Kidney (tissue), 13 donors: ENCODE measurements at regions not wholly inside any gene's neighbourhood (a gene's known extent, or its start where the extent isn't known, plus 50 kb on each side); places are given as distances from the start of the nearest gene placed in this dataset.
A peak's percentile ranks its signal among the peaks of the same experiment; 100 is the strongest.

Experiments
- DNase-seq, 5 donors: peaks; one replicate each; pipeline ENCODE4 v3.0.0-alpha.2; 2013 to 2020
- FAIRE-seq: peaks from 2 replicates; lab custom pipeline; 2012; peaks lifted over from hg19 to GRCh38; lab: Jason Lieb, UNC
- H3K27ac ChIP-seq, 2 donors: one replicate each; pipeline ENCODE4 v1.7.0; 2013; ENCODE audit warnings: low read depth in 2 of 2, low read length in 2 of 2, inconsistent platforms in 1 of 2
- H3K27me3 ChIP-seq: one replicate; pipeline ENCODE4 v1.7.1; 2013; ENCODE audit warnings: low read length, inconsistent platforms; ENCODE audit not compliant: control insufficient read depth, insufficient read depth
- H3K36me3 ChIP-seq, 3 donors: one replicate each; pipeline versions ENCODE4 v1.7.0 to v1.7.1; 2013; ENCODE audit warnings: low read length in 3 of 3, control low read depth in 1 of 3, inconsistent platforms in 1 of 3; ENCODE audit not compliant: insufficient read depth in 3 of 3, control insufficient read depth in 2 of 3
- H3K4me1 ChIP-seq, 3 donors: one replicate each; pipeline versions ENCODE4 v1.7.0 to v1.7.1; 2013; ENCODE audit warnings: low read length in 3 of 3, inconsistent platforms in 1 of 3, low read depth in 1 of 3; ENCODE audit not compliant: control insufficient read depth in 2 of 3, insufficient read depth in 2 of 3
- H3K4me3 ChIP-seq, 3 donors: one replicate each; pipeline versions ENCODE4 v1.7.0 to v1.8.1; 2013; ENCODE audit warnings: low read length in 3 of 3, control low read depth in 1 of 3, inconsistent platforms in 1 of 3
- H3K9ac ChIP-seq, 3 donors: one replicate each; pipeline versions ENCODE4 v1.7.0 to v1.7.1; 2013; ENCODE audit warnings: low read length in 3 of 3, control low read depth in 1 of 3, inconsistent platforms in 1 of 3
- H3K9me3 ChIP-seq, 3 donors: one replicate each; pipeline versions ENCODE4 v1.7.0 to v1.7.1; 2013; ENCODE audit warnings: low read length in 3 of 3, control low read depth in 1 of 3, inconsistent platforms in 1 of 3; ENCODE audit not compliant: control insufficient read depth in 2 of 3, insufficient read depth in 1 of 3
- intact Hi-C: fragments of 100-400 bp; cut with DNase I; formaldehyde crosslinking; loops from one replicate; pipeline ENCODE4 v1.11.1; 2022
- TF ChIP-seq, protein P1 (sequence below): IDR thresholded peaks from 3 replicates; pipeline ENCODE4 v1.5.1; 2012; ENCODE audit warnings: mild to moderate bottlenecking, moderate library complexity, borderline replicate concordance; ENCODE audit not compliant: insufficient read depth; ENCODE audit errors: extremely low read depth
- donor health status: control.
- donor health status: control.
- donor health status: control.
- donor health status: control.
- donor health status: control.
- donor health status: DM: yes; HTN: yes; CAD: no.
- donor health status: Normal renal cell carcinoma (clear cell type).

DNA sequence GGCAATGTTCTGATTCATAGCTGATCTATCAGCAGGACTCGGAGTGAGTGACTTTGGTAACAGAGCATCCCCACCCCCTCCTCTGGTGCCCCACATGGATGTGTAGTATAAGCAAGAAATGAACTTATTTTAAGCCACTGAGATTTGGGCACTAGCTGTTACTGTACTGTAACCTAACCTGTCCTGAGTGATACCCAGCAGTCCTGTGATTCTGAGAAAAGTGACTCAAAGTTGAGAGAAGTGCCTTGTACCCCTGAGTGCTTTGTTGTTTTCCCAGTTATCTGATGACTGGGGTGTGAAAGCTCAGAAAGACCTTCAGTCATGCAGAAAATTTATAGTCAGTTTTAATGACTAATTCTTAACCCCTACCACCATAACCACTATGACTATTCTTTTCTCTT is 439.9 kb upstream of the RBMS3 start:
- TF ChIP-seq, protein P1, sequence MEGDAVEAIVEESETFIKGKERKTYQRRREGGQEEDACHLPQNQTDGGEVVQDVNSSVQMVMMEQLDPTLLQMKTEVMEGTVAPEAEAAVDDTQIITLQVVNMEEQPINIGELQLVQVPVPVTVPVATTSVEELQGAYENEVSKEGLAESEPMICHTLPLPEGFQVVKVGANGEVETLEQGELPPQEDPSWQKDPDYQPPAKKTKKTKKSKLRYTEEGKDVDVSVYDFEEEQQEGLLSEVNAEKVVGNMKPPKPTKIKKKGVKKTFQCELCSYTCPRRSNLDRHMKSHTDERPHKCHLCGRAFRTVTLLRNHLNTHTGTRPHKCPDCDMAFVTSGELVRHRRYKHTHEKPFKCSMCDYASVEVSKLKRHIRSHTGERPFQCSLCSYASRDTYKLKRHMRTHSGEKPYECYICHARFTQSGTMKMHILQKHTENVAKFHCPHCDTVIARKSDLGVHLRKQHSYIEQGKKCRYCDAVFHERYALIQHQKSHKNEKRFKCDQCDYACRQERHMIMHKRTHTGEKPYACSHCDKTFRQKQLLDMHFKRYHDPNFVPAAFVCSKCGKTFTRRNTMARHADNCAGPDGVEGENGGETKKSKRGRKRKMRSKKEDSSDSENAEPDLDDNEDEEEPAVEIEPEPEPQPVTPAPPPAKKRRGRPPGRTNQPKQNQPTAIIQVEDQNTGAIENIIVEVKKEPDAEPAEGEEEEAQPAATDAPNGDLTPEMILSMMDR, result no peak
- intact Hi-C loops, result no loop called here
- FAIRE-seq, result no peak
- peak in 1 of 5 donors; percentile 28 for DNase-seq
- Histone ChIP-seq H3K27me3 (no peaks in the 10 kb centered on the region), H3K27ac (no peak overlapping the region), H3K9ac (no peak overlapping the region), H3K4me3 (no peak overlapping the region), H3K9me3 (no peaks in the 10 kb centered on the region), H3K4me1 (no peaks in the 10 kb centered on the region), H3K36me3 (no peaks in the 10 kb centered on the region)

DNA sequence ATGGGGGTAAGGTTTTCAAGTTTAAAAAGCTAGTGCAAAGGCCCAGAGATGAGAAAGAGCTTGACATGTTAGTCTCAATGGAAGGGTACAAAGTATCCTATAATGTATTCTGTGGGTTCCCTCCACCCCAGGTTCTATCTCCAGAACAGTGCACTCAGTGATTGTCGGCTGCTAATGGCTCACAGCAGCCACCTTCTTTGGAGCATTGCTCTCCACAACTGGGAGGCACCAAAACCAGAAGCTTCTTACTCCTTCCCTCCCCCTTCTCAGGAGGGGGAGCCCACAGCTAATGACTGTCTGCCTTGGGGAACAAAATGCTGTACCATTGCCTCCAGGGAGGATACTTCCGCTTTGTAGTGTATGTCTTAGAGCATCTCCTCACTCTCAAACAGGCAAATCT is 439.4 kb upstream of the RBMS3 start:
- TF ChIP-seq, protein P1, result no peak
- H3K36me3 ChIP-seq, result no peaks in the 10 kb centered on the region
- H3K27me3 ChIP-seq, result no peaks in the 10 kb centered on the region
- FAIRE-seq, result no peak
- no peak for DNase-seq
- no peaks in the 10 kb centered on the region for H3K4me1 ChIP-seq
- intact Hi-C loops, result no loop called here
- no peak overlapping the region for H3K27ac ChIP-seq
- no peak overlapping the region for H3K4me3 ChIP-seq
- no peak overlapping the region for H3K9ac ChIP-seq
- no peaks in the 10 kb centered on the region for H3K9me3 ChIP-seq

DNA sequence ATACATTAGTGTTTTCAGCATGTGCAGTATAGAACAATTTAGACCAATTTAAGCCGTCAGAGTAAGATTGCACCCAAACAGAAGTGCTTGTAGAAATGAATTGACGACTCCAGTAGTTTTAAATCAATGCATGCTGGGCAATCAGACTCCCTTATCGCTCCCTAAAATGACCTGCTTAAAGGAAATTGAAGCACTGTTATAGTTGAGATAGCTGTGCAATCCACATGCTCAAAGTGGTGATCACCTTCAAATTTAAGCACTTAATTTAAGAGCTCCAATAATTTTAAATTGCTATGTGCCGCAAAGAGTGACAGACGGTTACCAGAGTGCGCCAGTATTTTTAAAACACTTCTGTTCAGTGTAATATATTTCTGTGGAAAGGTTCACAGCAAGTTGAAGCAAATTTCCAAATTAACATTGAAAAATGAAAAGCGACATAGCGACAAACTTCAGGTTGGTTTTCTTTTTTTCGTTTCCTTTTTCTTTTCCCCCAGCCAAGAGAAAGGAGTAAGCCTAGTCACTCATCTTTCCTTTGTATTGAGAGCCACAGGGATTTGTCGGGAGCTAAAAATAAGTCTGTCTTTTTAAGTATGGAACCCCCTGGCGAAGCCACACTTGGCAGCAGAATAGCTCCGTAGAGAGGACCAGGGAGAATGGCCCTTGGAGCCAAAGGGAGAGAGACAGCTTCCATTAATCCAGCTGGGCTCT is 436.4 kb upstream of the RBMS3 start:
- intact Hi-C loops, result no loop called here
- Histone ChIP-seq H3K9me3 (no peaks in the 10 kb centered on the region), H3K9ac (no peak overlapping the region), H3K4me3 (no peak overlapping the region), H3K27me3 (no peaks in the 10 kb centered on the region), H3K27ac (no peak overlapping the region), H3K36me3 (no peaks in the 10 kb centered on the region), H3K4me1 (no peaks in the 10 kb centered on the region)
- DNase-seq (no peak), FAIRE-seq (no peak)
- TF ChIP-seq, protein P1, result no peak

DNA sequence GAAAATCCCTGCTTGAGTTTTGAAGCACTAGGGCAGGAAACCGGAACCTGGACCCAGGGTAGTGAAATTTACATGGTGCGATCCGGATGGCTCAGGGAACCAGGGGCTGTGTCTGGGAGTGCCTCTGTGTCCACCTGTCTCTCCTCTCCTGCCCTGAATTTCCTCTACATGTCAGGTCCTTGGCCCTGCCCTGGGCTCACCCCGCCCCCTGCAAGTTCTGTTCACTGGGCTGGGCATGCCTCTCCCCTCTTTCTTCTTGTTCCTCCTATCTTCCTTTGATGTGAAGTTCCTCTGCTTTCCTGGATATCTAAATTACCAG is 435.9 kb upstream of the RBMS3 start:
- no peaks in the 10 kb centered on the region for H3K36me3 ChIP-seq
- H3K27me3 ChIP-seq, result no peaks in the 10 kb centered on the region
- H3K9me3 ChIP-seq, result no peaks in the 10 kb centered on the region
- no peak overlapping the region for H3K9ac ChIP-seq
- no peak for FAIRE-seq
- TF ChIP-seq, protein P1, result no peak
- no peak for DNase-seq
- no peak overlapping the region for H3K4me3 ChIP-seq
- intact Hi-C loops, result no loop called here
- H3K4me1 ChIP-seq, result no peaks in the 10 kb centered on the region
- H3K27ac ChIP-seq, result no peak overlapping the region
